ENCODE measurements at regions not wholly inside any gene's neighbourhood (a gene's known extent, or its start where the extent isn't known, plus 50 kb on each side); places are given as distances from the start of the nearest gene placed in this dataset.

- DNase-seq (ENCODE audit: insufficient read length, low spot score): no peak
- no peak for TF ChIP-seq POLR2A (IDR thresholded peaks at IDR 0.05; ENCODE audit: low read depth, low read length)
- no peak for FAIRE-seq
These were observed 72.5 kb downstream of the RRAGC start for GRCh38 chr1:38787041-38787440.

- no peak for FAIRE-seq
- no peak for TF ChIP-seq POLR2A (IDR thresholded peaks at IDR 0.05; ENCODE audit: low read depth, low read length)
- no peak for DNase-seq (ENCODE audit: insufficient read length, low spot score)
These were observed 73.5 kb downstream of the RRAGC start for GRCh38 chr1:38786040-38786436.

DNA sequence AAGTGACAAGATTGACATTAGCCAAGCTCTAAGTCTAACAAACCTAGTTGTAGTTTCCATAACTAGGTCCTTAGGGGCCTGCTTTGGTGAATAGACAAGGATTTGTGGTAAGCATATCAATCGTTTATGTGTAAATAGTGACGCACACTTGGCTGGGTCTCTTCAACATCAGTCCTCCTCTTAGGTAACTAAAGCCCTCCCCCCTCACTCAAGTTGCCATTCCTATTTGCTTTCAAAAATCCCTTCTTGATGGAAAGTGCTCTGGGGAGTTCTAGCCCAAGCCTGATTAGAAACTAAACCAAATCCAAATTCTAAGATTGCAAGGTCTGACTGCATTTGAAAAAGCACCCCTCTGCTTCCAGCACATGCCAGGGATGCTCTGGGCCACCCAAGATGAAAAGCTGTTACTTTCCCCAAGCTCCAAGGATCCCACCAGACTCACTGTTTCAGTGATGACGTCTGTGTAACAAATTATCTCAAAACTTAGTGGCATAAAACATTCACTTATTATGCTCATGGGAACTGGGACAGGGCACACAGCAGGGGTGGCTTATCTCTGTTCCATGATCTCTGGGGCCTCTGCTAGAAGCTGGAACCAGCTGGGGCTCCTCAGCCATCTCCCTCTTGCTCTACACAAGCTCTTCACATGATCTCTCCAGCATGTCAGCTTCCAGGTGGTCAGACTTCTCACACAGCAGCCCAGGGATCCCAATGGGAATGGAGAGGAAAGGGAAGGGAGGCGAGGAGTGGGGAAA, 74.1 kb downstream of the RRAGC start:
- FAIRE-seq: no peak
- no peak for DNase-seq (ENCODE audit: insufficient read length, low spot score)
- no peak for TF ChIP-seq POLR2A (IDR thresholded peaks at IDR 0.05; ENCODE audit: low read depth, low read length)

DNA sequence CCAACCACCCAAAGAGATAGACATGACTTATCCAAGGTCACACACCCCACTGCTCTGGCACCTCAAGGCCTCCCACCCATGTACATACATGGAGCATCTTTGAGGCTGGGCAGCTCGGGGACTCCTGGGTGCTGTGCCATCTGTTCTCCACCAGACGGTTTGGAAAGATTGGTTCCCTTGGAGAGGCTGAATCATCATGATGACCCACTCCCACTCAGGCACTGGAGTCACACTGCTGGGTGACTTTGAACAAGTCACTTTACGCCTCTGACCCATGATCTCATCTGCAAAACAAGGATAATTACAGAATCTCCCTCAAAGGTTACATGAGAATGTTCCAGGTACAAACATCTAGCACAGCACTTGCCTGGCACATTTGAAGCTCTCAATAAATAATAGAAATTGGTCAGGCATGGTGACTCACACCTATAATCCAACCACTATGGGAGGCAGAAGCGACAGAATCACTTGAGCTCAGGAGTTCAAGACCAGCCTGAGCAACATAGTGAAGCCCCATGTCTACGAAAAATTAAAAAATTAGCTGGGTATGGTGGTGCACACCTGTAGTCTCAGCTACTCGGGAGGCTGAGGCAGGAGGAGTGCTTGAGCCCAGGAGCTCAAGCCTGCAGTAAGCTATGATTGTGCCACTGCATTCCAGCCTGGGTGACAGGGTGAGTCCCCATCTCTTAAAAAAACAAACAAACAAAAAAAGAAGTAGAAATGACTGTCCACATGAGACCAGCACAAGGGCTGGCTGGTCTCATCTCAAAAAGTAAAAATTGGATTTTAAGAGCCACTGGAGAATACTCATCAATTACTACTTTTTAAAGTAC, 74.9 kb downstream of the RRAGC start:
- DNase-seq (ENCODE audit: insufficient read length, low spot score) (no peak), FAIRE-seq (no peak)
- no peak for TF ChIP-seq POLR2A (IDR thresholded peaks at IDR 0.05; ENCODE audit: low read depth, low read length)

DNA sequence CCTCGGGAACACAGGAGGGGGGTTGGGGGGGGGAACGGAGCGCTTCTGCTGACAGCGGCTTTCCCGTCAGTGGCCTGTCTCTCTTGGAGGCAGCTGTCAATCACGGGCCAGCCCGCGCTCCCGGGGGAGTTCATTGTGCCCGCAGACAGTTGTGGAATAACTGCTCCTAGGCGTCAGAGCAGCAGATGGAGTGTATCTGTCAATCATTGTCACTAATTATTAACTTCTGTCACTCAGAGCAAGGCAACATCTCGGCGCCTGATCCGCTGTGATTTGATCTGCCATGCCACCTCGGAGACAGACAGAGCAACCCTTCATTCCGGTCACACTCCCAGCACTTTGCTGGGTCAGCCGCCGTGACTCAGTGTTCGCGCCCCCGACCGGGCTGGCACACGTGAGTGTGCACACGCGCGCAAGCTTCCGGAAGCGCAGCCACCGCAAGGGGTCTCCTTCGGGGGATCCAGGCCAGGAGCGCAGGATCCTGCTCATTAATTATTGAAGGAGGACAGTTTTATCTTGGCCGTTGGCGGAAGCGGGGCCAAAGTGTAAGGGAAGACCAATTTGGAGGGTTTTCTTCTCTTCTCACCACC, 75.8 kb downstream of the RRAGC start:
- no peak for FAIRE-seq
- DNase-seq (ENCODE audit: insufficient read length, low spot score): no peak
- no peak for TF ChIP-seq POLR2A (IDR thresholded peaks at IDR 0.05; ENCODE audit: low read depth, low read length)

GRCh38 chr1:38781872-38782617, 77.5 kb downstream of the RRAGC start:
- no peak for TF ChIP-seq POLR2A (IDR thresholded peaks at IDR 0.05; ENCODE audit: low read depth, low read length)
- DNase-seq (ENCODE audit: insufficient read length, low spot score) (no peak), FAIRE-seq (no peak)

DNA sequence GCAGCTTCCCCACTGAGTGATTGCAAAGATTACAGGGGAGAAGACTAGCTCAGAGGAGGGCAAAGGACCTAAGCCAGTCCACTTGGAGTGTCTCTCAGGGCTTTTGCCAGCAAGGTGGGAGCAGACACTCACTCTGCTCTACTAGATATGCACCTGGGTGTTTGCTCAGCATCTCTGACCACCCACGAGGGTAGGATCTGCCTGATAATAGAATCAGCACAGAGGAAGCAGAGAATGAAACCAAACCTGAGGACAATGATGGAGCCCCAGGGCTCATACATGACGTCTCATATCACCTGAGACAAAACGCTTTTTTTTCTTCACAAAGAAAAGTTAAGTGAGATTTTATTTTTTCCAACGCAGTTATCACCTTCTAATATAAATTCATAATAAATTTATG, 79.4 kb downstream of the RRAGC start:
- no peak for TF ChIP-seq POLR2A (IDR thresholded peaks at IDR 0.05; ENCODE audit: low read depth, low read length)
- no peak for FAIRE-seq
- DNase-seq (ENCODE audit: insufficient read length, low spot score): no peak

GRCh38 chr1:38779491-38779890, 80.1 kb downstream of the RRAGC start:
- FAIRE-seq: no peak
- TF ChIP-seq POLR2A (IDR thresholded peaks at IDR 0.05; ENCODE audit: low read depth, low read length): no peak
- DNase-seq (ENCODE audit: insufficient read length, low spot score): no peak

DNA sequence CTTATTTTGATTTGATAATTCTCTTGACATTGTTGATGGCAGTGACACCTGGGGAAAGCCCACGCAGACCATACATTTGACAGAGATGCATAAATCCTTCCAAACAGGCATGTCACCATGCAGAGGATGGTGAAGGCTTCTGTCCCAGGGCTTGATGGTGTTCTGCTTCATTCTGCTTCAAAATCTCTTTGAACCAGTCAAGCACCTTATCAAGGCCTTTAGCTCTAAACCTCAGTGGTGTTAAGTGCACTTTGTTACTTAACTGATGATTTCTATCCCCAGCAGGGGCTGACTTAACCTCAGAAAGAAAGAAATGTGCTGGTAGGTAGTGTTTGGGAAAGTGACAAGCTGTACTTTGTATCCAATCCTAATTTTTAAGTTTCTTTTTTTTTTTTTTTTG, 81.1 kb downstream of the RRAGC start:
- no peak for TF ChIP-seq POLR2A (IDR thresholded peaks at IDR 0.05; ENCODE audit: low read depth, low read length)
- FAIRE-seq (no peak), DNase-seq (ENCODE audit: insufficient read length, low spot score) (no peak)

DNA sequence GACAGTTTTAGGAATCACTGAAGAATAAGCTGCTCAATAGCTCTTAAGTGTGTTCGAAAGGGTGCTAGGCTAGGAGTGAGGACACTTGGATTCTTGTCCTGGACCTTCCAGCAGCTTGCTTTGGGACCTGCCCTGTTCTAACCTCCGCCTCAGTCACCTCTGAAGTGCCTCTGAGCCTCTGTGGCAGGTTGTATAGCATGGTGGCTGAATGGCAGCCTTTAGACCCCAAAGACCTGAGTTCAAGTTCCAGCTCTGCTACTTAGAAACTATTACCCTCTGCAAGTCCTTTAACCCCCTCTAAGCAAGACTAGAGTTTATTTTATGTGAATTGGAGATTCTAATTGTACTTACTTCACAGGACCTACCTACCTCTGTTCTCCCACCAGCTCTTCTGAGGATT, 81.5 kb downstream of the RRAGC start:
- FAIRE-seq: no peak
- no peak for TF ChIP-seq POLR2A (IDR thresholded peaks at IDR 0.05; ENCODE audit: low read depth, low read length)

DNA sequence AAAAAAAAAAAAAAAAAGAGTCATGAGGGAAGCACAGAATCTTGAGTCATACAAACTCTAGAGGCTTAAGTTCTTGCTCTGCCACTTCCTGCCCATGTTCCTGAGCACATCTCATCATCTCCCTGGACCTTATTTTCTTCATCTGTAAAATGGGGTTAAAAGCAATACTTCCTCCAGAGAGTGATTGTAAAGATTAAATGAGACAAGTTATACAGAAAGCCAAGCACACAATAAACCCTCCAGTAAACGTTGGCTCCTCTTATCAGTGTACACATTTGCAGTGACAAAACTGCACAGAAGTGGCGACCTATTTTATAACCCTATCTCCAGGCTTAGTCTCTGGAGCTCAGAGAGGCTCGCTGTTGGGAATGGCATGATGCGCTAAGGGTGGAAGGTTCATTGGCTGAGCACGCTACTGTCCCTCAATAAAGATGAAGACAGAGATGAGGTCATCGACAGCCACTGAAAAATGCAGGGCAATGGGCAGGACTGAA, 82.1 kb downstream of the RRAGC start:
- FAIRE-seq: no peak
- TF ChIP-seq POLR2A (IDR thresholded peaks at IDR 0.05; ENCODE audit: low read depth, low read length): no peak

More for the DNA sequence above, 81.5 kb downstream of the RRAGC start:
- no peak for DNase-seq (ENCODE audit: insufficient read length, low spot score)

GRCh38 chr1:38776466-38777065, 83.0 kb downstream of the RRAGC start:
- no peak for TF ChIP-seq POLR2A (IDR thresholded peaks at IDR 0.05; ENCODE audit: low read depth, low read length)
- FAIRE-seq (no peak), DNase-seq (ENCODE audit: insufficient read length, low spot score) (no peak)

More for the DNA sequence above, 82.1 kb downstream of the RRAGC start:
- no peak for DNase-seq (ENCODE audit: insufficient read length, low spot score)

GRCh38 chr1:38775175-38775845, 84.3 kb downstream of the RRAGC start:
- no peak for TF ChIP-seq POLR2A (IDR thresholded peaks at IDR 0.05; ENCODE audit: low read depth, low read length)
- FAIRE-seq: no peak
- no peak for DNase-seq (ENCODE audit: insufficient read length, low spot score)

Measured in H54 (cell line).